K562 (cell line): ENCODE measurements at regions not wholly inside any gene's neighbourhood (a gene's known extent, or its start where the extent isn't known, plus 50 kb on each side); places are given as distances from the start of the nearest gene placed in this dataset.
A peak's percentile ranks its signal among the peaks of the same experiment; 100 is the strongest.

Experiments
- ATAC-seq: fragments of 200-7000 bp; cut with Tn5 transposase; 3 replicates; pipeline ENCODE4 v1.9.1; 2020; ENCODE audit warnings: moderate library complexity
- BruUV-seq: library from RNA; stranded (reverse); fragments of 400-500 nt; replicated peaks from 2 replicates; lab custom pipeline; 2021; lab: Mats Ljungman, UMichigan
- CTCF ChIA-PET: fragments of 300-600 bp; formaldehyde crosslinking; extraction: SDS; loops from one replicate; lab custom pipeline; 2021; ENCODE audit warnings: low intra/inter-chr PET ratio; lab: Yijun Ruan, JAX
- POLR2A ChIA-PET: fragments of 300-600, 350-650 bp; sonication (Branson Sonifier 250); formaldehyde crosslinking; extraction: SDS; loops from one replicate; lab custom pipeline; 2021; ENCODE audit warnings: antibody characterized with exemption, inconsistent platforms; lab: Yijun Ruan, JAX
- DNase-seq, 4 experiments: peaks; one replicate each; pipeline versions ENCODE4 v3.0.0 to v3.0.0-alpha.2; 2011 to 2018; ENCODE audit warnings: low spot score in 3 of 4, mixed read lengths in 3 of 4; ENCODE audit errors: extremely low read depth in 1 of 4
- FAIRE-seq: peaks from 2 replicates; lab custom pipeline; 2011; peaks lifted over from hg19 to GRCh38; lab: Jason Lieb, UNC
- H2AFZ ChIP-seq: 2 replicates; pipeline ENCODE4 v1.6.0; 2011; ENCODE audit warnings: low read depth, low read length, control low read depth, inconsistent platforms
- H3K27ac ChIP-seq: fragments of 200-600 bp; 3 replicates; pipeline ENCODE4 v1.8.0; 2011; ENCODE audit warnings: low read depth, mild to moderate bottlenecking, control low read depth, inconsistent platforms, low read length, moderate library complexity, mixed read lengths; ENCODE audit errors: extremely low read depth
- H3K27me3 ChIP-seq, 2 experiments: fragments of 300-600 bp in 1 of 2; 2 replicates in 1 of 2; 3 replicates in 1 of 2; pipeline versions ENCODE4 v1.6.0 to v1.8.0; 2011; ENCODE audit warnings: inconsistent platforms in 2 of 2, low read length in 2 of 2, mild to moderate bottlenecking in 1 of 2, mixed read lengths in 1 of 2, moderate library complexity in 1 of 2; ENCODE audit not compliant: control insufficient read depth in 2 of 2, insufficient read depth in 2 of 2
- H3K36me3 ChIP-seq: fragments of 300-600 bp; 3 replicates; pipeline ENCODE4 v1.8.0; 2011; ENCODE audit warnings: mild to moderate bottlenecking, low read length, inconsistent platforms; ENCODE audit not compliant: control insufficient read depth, insufficient read depth
- H3K4me1 ChIP-seq, 2 experiments: fragments of 200-600 bp in 1 of 2; replicated peaks in 1 of 2; 2 replicates in 1 of 2; 3 replicates in 1 of 2; pipeline versions ENCODE4 v1.5.1 to v1.8.0; 2011; ENCODE audit warnings: inconsistent platforms in 2 of 2, low read length in 2 of 2, mild to moderate bottlenecking in 1 of 2, mixed read lengths in 1 of 2, moderate library complexity in 1 of 2; ENCODE audit not compliant: control insufficient read depth in 2 of 2, insufficient read depth in 2 of 2
- H3K4me2 ChIP-seq: 2 replicates; pipeline ENCODE4 v1.6.1; 2011; ENCODE audit warnings: low read length, control low read depth, inconsistent platforms, mixed read lengths; ENCODE audit not compliant: insufficient read depth
- H3K4me3 ChIP-seq: fragments of 200-600 bp; sonication (generic), shearing (Covaris generic); 2 replicates; pipeline ENCODE4 v1.5.1; 2016; ENCODE audit warnings: control low read depth, inconsistent platforms
- H3K79me2 ChIP-seq: fragments of 200-600 bp; 3 replicates; pipeline ENCODE4 v1.8.0; 2011; ENCODE audit warnings: low read length, inconsistent platforms; ENCODE audit not compliant: control insufficient read depth, insufficient read depth
- H3K9ac ChIP-seq, 2 experiments: 2 replicates each; pipeline versions ENCODE4 v1.6.0 to v1.6.1; 2011; ENCODE audit warnings: low read depth in 2 of 2, low read length in 2 of 2, control low read depth in 1 of 2, inconsistent platforms in 1 of 2, mild to moderate bottlenecking in 1 of 2, mixed read lengths in 1 of 2; ENCODE audit not compliant: insufficient read depth in 1 of 2
- H3K9me1 ChIP-seq: one replicate; pipeline ENCODE4 v1.6.0; 2011; ENCODE audit warnings: inconsistent platforms, mild to moderate bottlenecking, low read length, moderate library complexity; ENCODE audit not compliant: control insufficient read depth, insufficient read depth
- H3K9me3 ChIP-seq: replicated peaks from 2 replicates; pipeline ENCODE4 v1.5.1; 2011; ENCODE audit warnings: low read depth, low read length, inconsistent platforms; ENCODE audit not compliant: control insufficient read depth, insufficient read depth
- H4K20me1 ChIP-seq: replicated peaks from 2 replicates; pipeline ENCODE4 v1.6.1; 2011; ENCODE audit warnings: low read length, inconsistent platforms, mixed read lengths; ENCODE audit not compliant: control insufficient read depth, insufficient read depth
- BRCA1 ChIP-seq, 2 experiments: fragments of 450-650 bp in 1 of 2; sonication (generic) in 1 of 2; formaldehyde crosslinking in 1 of 2; IDR thresholded peaks; 2 replicates each; pipeline versions ENCODE4 v1.5.0 to v1.6.1; 2017 to 2020; ENCODE audit warnings: mild to moderate bottlenecking in 1 of 2, missing genetic modification reagents in 1 of 2
- DDX20 ChIP-seq: fragments of 450-650 bp; IDR thresholded peaks from 2 replicates; pipeline ENCODE4 v1.6.1; 2016; ENCODE audit warnings: missing genetic modification characterization, low read depth, mild to moderate bottlenecking, missing compliant biosample characterization, moderate library complexity
- ELF2 ChIP-seq: fragments of 250-450 bp; sonication (Bioruptor Pico); IDR thresholded peaks from 2 replicates; pipeline ENCODE4 v1.5.0; 2021; ENCODE audit warnings: mild to moderate bottlenecking
- HES1 ChIP-seq: fragments of 450-650 bp; IDR thresholded peaks from 2 replicates; pipeline ENCODE4 v1.6.1; 2016; ENCODE audit warnings: low read depth, mild to moderate bottlenecking, moderate library complexity
- JUN ChIP-seq, 2 experiments: sonication (generic) in 1 of 2; formaldehyde crosslinking in 1 of 2; IDR thresholded peaks; 2 replicates each; pipeline versions ENCODE4 v1.6.1 to v1.8.0; 2012 to 2022; ENCODE audit warnings: borderline replicate concordance in 2 of 2, mild to moderate bottlenecking in 2 of 2, improper control_type of control experiment in 1 of 2, low read depth in 1 of 2, low read length in 1 of 2, missing genetic modification reagents in 1 of 2
- PHB2 ChIP-seq: fragments of 450-650 bp; IDR thresholded peaks from 2 replicates; pipeline ENCODE4 v1.6.1; 2017; ENCODE audit warnings: low read depth
- RHOXF2B ChIP-seq: fragments of 250-450 bp; sonication (Bioruptor Pico); conservative IDR thresholded peaks from 2 replicates; pipeline ENCODE4 v1.5.1; 2021
- SETDB1 ChIP-seq: IDR thresholded peaks from one replicate; pipeline ENCODE4 v1.6.1; 2012; ENCODE audit warnings: low read length, control low read depth, inconsistent platforms
- SREBF2 ChIP-seq: sonication (generic); formaldehyde crosslinking; IDR thresholded peaks from 2 replicates; pipeline ENCODE4 v1.4.0; 2020; ENCODE audit warnings: mild to moderate bottlenecking, missing genetic modification reagents
- TCF7 ChIP-seq: sonication (generic); IDR thresholded peaks from 2 replicates; pipeline ENCODE4 v1.6.1; 2016; ENCODE audit warnings: antibody characterized with exemption, borderline replicate concordance
- WGBS: fragments of 100-300 bp; shearing (Covaris generic); methylation state at CpG from one replicate; pipeline ENCODE4 v1.1.6; 2016; ENCODE audit warnings: low coverage, mixed read lengths; ENCODE audit not compliant: insufficient coverage; ENCODE audit errors: missing lambda C conversion rate; 5-methylcytosine and 5-hydroxymethylcytosine counted together
- in situ Hi-C: fragments of 300-500 bp; cut with MboI; formaldehyde crosslinking; loops from 4 replicates; pipeline ENCODE4 v1.15.0; 2018; ENCODE audit warnings: inconsistent platforms, mixed read lengths
- intact Hi-C: fragments of 100-400 bp; cut with micrococcal nuclease; formaldehyde crosslinking; loops from 2 replicates; pipeline ENCODE4 v1.14.2; 2022
- TF ChIP-seq, protein P1 (sequence below): fragments of 450-650 bp; formaldehyde crosslinking; IDR thresholded peaks from 2 replicates; pipeline ENCODE4 v1.4.0; 2022; ENCODE audit warnings: mild to moderate bottlenecking, moderate library complexity

DNA sequence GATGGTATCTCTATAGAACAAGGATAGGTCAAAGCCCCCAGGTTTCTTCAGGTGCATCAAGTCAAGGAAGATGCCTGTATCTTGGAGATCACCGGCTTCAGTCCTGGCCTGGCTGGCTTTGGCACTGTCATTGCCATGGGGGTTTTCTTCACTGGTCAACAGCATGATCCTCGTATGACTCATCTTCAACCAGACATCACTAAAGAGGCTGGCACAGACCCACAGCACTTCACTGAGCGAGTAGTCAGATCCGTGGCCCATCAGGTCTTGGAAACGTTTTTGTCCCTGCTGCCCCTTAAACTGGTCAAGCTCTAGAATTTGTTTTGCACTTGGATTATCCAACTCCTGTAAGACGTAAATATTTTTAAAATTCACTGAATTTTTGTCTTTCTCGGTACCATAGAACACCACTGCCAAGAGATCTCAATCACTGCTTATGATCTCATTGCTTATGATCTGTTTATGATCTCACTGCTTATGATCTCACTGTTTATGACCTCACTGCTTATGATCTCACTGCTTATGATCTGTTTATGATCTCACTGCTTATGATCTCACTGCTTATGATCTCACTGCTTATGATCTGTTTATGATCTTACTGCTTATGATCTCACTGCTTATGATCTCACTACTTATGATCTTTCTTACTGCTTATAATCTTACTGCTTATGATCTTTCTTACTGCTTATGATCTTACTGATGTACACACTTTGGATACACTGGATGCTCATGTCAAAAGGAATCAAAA lies 135.2 kb downstream of the CYP26A1 start (continued):
- TF ChIP-seq JUN (IDR thresholded peaks at IDR 0.05; ENCODE audit: borderline replicate concordance, low read depth, low read length), result peak; percentile 72
- no peak for TF ChIP-seq JUN (CRISPR knock-in tag; IDR thresholded peaks at IDR 0.05; ENCODE audit: borderline replicate concordance)

DNA sequence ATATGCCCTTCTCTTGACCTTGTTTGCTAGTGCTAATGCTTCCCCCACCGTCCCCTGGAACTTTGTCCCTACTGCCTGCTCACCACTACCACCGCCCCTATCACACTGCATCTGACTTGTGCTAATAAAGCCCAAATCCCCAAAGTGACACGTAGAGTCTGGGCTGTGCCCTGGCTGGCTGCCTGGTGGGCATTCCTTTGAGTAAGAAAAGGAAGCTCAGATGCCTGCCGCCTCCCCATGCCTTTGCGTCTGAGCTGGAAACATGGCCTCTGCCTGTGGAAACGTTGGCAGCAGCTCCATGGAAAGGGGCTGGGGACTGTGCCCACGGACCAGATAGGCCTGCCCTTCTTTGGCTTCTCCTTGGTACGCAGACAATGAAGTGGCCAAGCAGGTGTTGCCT lies 138.3 kb downstream of the CYP26A1 start:
- no peak overlapping the region for H3K4me3 ChIP-seq
- in situ Hi-C loops, result no loop called here
- no peaks in the 10 kb centered on the region for H4K20me1 ChIP-seq
- ATAC-seq (no peak), DNase-seq (no peak), FAIRE-seq (no peak)
- intact Hi-C loops, result no loop called here
- H3K9me1 ChIP-seq, result no peaks in the 10 kb centered on the region
- 0% methylated on average over 4 of the region's 8 CpGs for WGBS
- ChIA-PET CTCF (no interaction called here), POLR2A (no interaction called here)
- no peaks in the 10 kb centered on the region for H3K79me2 ChIP-seq
- H3K27ac ChIP-seq, result no peak overlapping the region
- no peaks in the 10 kb centered on the region for H3K9me3 ChIP-seq
- H3K36me3 ChIP-seq, result no peaks in the 10 kb centered on the region
- H3K27me3 ChIP-seq, result peaks cover 0 to 17% of the 10 kb centered on the region in 2 experiments; a peak in 2 of 5 replicates
- H3K4me2 ChIP-seq, result no peak overlapping the region
- H2AFZ ChIP-seq, result no peak overlapping the region
- H3K4me1 ChIP-seq, result no peaks in the 10 kb centered on the region; a peak in 1 of 5 replicates
- no TSS peak for BruUV-seq
- TF ChIP-seq BRCA1 (IDR thresholded peaks at IDR 0.05) (no peak), BRCA1 (CRISPR knock-in tag; IDR thresholded peaks at IDR 0.05) (no peak), SETDB1 (no peak), RHOXF2B (CRISPR knock-in tag) (no peak), ELF2 (no peak), PHB2 (no peak), DDX20 (tag) (no peak), TCF7 (no peak), SREBF2 (CRISPR knock-in tag) (no peak), HES1 (no peak)
- TF ChIP-seq, protein P1, sequence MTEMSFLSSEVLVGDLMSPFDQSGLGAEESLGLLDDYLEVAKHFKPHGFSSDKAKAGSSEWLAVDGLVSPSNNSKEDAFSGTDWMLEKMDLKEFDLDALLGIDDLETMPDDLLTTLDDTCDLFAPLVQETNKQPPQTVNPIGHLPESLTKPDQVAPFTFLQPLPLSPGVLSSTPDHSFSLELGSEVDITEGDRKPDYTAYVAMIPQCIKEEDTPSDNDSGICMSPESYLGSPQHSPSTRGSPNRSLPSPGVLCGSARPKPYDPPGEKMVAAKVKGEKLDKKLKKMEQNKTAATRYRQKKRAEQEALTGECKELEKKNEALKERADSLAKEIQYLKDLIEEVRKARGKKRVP, result no peak
- H3K9ac ChIP-seq, result no peak overlapping the region
